Activated CD4-positive, alpha-beta T cell treated with anti-CD3 and anti-CD28 coated beads, Interleukin-10, Interleukin-2, amounts not matched to agents 100 ng/mL and 50 ng/mL, durations not matched to agents 16 hours and 8 hours (primary cell): ENCODE measurements at regions not wholly inside any gene's neighbourhood (a gene's known extent, or its start where the extent isn't known, plus 50 kb on each side); places are given as distances from the start of the nearest gene placed in this dataset.

Source experiments
- DNase-seq: peaks from one replicate; pipeline ENCODE4 v3.0.0-alpha.2; 2020

DNA sequence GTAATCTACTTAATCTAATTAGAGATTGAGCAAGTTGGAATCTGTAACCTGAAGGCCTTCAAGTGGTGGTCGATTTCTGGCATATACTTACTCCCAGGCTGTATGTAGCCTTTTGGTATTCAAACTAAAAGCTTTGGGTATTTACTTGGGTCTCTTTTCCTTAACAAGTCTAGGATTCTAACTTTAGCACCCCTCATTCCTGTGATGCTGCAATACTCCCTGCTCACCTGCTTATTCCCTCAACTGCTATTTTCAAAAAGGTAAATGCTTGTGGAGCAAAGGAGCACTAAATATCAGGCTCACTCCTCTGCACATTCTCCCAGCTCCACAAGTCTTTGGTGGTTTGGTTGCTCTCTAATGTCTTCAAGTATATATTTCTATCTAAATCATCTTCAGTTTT lies 68.0 kb upstream of the CYYR1 start:
- no peak for DNase-seq

DNA sequence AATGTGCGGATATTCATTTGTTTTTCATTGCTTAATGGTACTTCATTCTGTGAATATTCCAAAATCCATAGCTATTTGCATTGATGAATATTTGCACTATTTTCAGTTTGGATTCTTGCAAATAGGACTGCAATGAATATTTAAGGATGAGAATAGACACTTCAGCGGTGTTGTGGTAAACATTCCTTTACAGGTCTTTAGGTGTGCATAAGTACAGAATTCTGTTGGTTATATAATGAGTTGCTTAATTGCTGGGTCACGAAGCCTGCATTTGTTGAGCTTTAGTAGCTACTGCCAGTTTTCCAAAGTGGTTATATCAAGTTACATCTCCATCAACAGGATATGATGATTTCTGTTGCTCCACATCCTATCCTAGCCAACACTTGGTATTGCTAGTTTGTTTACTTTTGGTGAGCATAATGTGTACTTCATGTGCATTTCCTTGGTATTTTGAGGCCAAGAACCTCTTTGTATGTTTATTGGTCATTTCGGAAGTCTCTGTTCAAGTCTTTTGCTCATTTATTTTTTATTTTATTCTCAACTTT lies 64.2 kb upstream of the CYYR1 start:
- DNase-seq = no peak

DNA sequence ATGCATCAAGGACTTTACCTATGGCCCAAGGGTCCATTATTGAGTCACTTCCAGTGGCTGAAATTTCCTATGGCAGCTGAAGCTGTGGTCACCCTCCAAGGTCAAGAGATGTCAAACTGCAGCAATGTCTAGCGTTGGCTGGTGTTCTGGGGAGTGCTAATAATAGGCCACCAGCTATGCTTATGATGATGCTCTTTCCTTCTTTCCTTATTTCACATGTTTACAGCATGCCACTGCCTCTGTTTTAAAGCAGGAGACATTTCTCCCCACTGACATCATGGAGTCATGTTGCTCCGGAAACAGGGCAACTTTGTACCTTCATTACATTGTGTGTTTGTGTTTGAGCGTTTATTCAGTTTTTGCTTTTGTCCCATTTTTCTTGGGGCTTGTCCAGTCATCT lies 62.6 kb upstream of the CYYR1 start:
- DNase-seq = no peak

DNA sequence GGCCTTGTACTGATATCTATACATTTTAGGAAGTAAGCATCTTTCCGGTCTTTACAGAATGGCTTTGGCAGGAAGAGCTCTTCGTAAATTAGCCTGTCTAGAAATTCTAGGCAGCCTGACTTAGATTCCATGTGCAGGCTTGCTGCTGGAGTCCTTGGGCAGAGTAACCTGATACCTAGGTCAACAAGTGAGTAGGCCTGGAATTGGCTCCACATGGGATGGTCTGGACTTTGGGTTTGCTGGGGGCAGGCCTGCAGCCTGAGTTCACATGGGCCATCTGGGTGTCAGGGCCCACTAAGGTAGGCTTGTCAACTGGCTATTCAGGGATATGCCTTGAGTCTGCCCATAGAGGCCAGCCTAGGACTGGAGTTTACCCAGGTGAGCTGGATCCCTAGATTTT lies 59.6 kb upstream of the CYYR1 start:
- no peak for DNase-seq

DNA sequence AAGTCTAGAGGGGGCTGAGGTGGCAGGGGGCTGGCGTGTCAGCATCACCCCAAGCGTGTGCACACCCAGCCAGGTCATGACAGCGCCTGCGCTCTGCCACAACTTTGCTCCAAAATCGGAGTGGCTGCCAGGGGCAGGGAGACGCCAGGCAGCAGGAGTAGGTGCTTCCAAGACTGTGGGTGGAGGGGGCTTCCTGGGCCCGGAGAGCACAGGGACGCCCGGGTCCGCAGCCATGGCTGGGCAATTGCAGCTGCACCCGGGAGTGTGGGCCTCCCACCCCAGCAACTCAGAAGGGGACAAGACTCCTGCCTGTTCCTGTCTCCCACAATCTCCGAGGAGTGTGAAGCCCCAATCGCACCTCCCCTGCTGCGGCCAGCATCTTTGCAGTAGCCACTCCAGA lies 53.1 kb upstream of the CYYR1 start:
- no peak for DNase-seq

DNA sequence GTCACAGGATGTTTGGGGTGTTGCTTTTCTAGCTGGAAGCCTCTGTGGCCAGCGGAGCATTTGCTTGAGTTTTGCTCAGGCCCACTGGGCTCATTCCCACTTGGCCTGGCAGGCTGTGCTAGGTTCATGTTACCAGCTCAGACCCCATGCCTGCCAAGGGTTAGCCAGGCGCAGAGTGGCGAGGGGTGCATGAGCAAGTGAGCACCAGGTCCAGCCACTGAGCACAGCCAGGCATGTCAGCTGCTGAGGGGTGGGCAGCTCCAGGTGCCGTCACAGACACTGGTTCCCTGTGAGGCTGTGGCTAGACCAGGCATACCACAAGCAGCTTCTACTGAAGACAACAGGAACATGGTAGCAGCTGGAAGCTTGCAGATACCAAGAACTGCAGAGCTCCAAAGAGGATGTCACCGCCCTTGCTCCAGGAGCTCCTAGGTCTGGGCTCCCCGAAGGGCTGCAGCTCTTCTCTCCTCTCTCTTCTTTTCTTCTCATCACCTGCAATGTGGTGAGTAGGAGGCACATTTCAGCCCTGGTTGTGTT lies 52.0 kb upstream of the CYYR1 start:
- no peak for DNase-seq
